Medulla oblongata (tissue), 1 donor: ENCODE measurements at regions not wholly inside any gene's neighbourhood (a gene's known extent, or its start where the extent isn't known, plus 50 kb on each side); places are given as distances from the start of the nearest gene placed in this dataset.
"Not testable (repeated sequence)": the region's sequence is repeated elsewhere in the genome, so short reads cannot be mapped to it uniquely, and the experiment has no call there.

Experiments
- DNase-seq: peaks from one replicate; pipeline ENCODE4 v3.0.0-alpha.2; 2015; ENCODE audit errors: extremely low spot score

DNA sequence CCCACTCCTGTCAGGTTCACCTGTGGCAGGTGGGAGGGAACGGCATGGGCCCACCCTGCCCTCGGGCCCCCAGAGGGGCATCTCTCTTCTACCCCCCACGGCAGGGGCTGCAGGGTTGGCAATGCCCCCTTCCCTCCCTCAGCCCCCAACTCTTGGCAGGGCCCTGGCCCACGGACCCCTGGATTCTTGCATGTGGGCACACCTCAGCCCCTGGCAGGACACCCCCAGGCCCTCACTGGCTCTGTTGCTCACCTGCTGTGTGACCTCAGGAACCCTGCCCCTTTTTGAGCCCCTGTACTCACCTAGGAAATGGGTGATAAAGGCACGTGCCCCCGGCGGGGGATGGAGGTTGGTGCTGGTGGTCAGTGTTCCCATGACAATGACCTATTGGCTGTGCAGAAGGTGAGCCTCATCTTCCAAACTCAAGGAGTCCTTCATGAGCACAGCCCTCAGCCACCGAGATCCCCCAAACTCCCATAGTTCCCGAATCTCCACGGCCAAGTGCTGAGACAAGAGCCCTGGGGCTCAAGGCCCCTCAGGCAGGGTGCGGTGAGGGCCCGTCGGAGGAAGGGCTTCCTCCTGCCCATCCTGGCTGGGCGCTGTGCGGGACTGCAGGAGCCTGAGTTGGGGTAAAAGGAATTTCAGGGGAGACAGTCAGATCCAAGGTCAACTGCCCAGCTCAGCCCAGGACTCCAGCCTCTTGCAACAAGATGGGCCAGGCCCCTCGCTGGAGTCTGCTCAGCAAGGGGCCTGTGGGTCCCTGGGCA is 198.2 kb downstream of the IGLL1 start:
- DNase-seq: no peak

DNA sequence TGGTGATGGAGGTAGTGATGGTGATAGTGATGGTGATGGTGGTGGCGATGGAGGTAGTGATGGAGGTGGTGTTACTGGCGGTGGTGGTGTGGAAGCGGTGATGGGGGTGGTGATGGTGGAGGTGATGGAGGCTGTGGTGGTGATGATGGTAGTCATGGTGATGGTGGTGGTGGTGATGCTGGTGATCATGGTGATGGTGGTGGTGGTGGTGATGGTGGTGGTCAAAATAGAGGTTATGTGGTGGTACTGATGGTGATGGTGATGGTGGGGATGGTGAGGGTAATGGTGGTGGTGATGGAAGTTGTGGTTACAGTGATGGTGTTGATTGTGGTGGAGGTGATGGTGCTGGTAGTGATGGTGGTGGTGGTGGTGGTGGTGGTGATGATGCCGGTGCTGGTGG is 199.2 kb downstream of the IGLL1 start:
- DNase-seq: no peak

DNA sequence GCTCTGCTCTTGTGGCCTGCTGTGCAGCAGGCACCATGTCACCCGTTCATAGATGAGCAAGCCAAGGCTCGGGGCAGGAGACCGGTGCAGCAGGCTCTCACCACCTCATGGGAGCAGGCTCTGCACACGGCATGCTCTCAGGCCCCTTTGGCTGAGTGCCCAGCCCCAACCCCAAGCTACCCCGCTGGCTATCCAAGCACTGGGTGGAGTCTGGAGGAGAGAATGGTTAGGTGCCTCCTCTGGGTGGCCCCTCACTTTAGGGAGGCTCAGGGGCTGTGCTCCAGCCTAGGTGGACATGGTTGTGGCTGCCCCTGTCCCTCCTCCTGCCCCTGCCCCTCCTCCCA is 199.9 kb downstream of the IGLL1 start:
- DNase-seq: no peak

DNA sequence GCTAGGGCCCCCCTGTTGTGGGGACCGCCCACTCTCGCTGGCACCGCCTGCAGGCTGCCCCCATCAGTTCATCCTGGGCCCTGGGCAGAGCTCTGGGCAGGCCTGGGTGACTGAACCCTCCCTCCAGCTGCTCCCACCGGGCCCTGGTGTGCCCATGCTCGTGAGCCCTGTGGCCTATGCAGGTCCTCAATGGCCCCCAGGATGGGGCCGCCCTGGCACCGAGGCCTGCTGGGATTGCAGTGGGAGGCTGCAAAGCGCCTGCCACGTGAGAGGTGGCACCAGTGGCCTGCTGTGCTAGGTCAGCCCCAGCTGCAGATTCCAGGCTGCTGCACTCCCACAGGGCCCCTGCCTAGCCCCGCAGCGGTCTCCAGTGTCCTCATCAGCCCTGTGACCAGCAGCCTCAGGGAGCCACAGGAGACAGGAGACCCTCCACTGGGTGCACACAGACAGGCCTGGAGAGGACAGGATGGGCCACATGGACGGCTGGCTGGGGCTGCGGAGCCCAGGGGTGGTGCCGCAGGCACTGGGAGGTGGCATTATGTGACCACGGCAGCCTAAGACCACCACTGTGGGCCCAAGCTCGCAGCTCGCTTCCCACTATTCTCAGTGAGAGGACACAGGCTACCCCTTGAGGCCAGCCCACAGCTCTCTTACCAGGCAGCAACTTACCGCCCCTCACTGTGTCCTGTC is 199.4 kb downstream of the BCR start:
- DNase-seq: not testable (repeated sequence)

DNA sequence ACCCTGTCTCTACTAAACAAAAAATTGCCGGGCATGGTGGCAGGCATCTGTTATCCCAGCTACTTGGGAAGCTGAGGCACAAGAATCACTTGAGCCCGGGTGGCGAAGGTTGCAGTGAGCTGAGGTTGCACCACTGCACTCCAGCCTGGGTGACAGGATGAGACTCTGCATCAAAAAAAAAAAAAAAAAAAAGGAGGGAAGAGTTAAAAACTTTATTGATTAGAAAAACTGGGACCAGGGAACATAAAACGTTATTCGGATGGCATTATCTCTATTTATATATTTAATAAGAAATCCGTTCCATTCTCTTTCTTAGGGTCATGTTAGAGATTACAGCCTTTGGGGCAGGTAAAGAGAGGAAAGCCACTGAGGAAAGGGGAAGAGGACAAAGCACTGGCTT is 197.5 kb downstream of the BCR start:
- DNase-seq: no peak

DNA sequence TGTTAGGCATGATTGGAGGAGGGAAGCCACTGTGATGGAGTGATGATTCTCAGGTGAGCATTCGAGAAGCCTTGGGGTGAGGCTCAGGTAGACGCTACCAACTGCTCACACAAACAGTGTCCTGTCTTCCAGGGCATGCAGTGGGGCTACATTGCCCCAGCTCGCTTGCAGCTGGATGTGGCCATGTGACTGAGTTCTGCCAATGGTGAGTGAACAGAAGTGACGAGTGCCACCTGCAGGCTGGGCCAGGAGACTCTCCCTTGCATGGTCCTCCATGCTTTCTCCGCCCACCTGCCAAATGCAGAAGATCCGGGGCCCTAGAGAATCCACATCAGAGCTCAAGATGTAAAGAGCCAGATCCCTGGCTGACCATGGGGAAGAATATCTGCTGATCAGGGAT is 195.9 kb downstream of the BCR start:
- no peak for DNase-seq

DNA sequence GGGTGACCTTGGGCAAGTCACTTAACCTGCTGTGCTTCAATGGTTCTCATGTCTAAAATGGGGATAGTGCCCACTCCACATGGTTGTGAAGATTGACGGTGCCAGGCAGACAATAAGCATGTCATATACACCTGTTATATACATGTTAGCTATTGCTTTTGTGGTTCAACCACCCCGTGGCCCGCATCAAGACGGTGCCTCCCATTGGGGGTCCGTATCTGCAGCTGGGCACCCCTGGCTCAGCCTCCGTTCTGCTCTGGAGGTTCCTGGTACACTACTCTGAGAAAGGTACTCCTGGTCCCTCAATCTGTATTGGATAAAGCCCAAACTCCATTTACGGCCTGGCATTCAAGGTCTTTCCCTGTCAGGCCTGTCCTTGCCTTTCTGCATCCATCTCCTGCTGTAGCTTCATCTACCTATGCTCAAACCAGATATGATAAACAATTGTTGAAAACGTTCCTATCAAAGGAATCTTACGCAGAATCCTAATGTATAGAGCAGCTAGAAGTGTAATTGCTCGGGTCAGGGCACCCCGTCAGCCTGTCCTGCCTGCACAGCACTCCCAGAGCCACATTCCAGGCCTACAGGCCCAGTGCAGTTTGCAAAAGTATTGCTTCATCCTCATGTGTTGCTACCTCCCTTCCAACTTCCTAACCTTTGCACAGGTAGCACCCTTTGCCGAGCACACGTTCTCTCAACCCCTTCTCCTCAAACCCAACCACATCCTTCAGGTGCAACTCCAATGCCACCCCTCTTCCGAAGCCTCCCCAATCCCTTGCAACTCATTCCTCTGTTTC is 194.9 kb downstream of the BCR start:
- no peak for DNase-seq

DNA sequence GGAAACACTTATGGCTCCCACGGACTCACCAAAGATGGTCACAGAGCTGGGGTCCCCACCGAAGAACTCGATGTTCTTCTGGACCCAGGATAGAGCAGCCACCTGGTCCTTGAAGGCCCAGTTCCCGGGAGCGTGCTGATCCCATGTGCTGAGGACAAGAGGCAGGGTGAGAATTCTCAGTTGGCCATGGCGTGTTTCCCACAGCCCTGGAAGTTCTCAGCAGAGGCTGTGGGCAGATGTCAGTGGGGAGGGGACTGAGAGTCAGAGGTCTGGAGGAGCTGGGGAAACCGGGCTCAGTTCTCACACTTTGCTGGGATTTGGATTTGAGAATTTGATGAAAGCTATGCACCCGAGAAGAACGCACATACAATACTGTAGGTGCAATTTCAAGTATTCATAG is 193.3 kb downstream of the BCR start:
- no peak for DNase-seq

DNA sequence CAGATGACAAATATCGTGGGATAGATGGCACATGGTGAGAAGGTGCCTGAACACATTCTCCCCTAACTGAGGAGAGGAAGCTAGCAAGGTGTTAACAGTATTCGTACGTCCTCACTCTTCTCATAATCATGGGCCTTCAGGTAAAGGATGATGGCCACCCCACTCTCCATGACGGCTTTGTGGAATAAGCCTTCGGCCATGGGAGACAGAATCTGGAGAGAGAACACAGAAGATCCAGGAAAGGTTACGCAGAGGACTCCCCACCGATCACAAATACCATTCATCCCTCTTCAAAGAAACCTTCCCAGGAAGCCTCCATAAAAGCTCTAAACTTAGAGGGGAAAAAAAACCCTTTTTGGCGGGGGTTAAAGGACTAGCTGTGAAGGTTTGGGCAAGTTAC is 189.9 kb downstream of the BCR start:
- DNase-seq: no peak

DNA sequence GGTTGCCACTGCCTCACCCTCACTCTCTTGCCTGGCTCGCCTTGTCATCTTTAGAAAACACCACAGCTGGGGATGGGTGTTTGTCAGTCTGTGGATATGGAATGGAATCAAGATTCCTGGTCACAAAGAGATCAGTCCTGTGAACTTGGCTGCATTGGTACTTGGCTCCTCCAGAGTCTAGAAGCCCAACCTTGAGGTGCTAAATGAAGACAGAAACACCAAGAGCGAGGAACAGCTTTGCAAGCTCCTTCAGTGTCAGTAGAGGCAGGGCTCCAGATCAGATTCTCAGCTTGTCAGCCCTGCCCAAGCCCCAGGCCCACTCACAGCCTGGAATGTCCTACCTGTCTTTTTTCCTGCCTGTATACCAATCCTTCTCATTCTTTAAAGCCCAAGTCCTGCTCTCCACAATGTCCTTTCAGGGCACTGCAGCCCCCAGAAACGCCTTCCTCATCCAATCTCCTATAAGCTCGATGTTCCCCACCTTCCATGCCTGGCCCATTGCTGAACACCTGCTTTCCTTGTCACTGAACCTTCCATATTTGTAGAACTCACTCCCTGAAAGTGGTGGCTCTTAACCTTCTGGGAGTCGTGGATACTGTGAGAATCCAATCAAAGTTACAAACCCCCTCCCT is 188.9 kb downstream of the BCR start:
- DNase-seq: no peak
